Natural killer cell treated with Interleukin-12 subunit alpha and Interleukin-12 subunit beta and Interleukin-15 and Interleukin-18, amount 100 ng/mL, for 72 hours (primary cell): ENCODE measurements at regions not wholly inside any gene's neighbourhood (a gene's known extent, or its start where the extent isn't known, plus 50 kb on each side); places are given as distances from the start of the nearest gene placed in this dataset.

Source experiments
- ATAC-seq, 2 donors: fragments of 150-1000 bp; cut with Tn5 transposase in 1 of 2; sonication (Bioruptor Pico), chemical (Tn5 transposase) in 1 of 2; 2 replicates each; pipeline ENCODE4 v1.10.0; 2021
- DNase-seq: peaks from one replicate; pipeline ENCODE4 v3.0.0; 2022; ENCODE audit warnings: low spot score
- H3K27ac Mint-ChIP-seq, 2 donors: 1 replicate in 1 of 2; 2 replicates in 1 of 2; pipeline ENCODE4 v1.8.0; 2022; ENCODE audit warnings: mixed read lengths in 2 of 2, mild to moderate bottlenecking in 1 of 2, moderate library complexity in 1 of 2
- H3K27me3 Mint-ChIP-seq, 2 donors: 1 replicate in 1 of 2; 2 replicates in 1 of 2; pipeline ENCODE4 v1.8.0; 2022; ENCODE audit warnings: mixed read lengths in 2 of 2
- H3K36me3 Mint-ChIP-seq: one replicate; pipeline ENCODE4 v1.8.0; 2022; ENCODE audit warnings: mixed read lengths
- H3K4me1 Mint-ChIP-seq, 2 donors: 1 replicate in 1 of 2; 2 replicates in 1 of 2; pipeline ENCODE4 v1.8.0; 2022; ENCODE audit warnings: low read depth in 2 of 2, mixed read lengths in 2 of 2, mild to moderate bottlenecking in 1 of 2
- H3K4me3 Mint-ChIP-seq: one replicate; pipeline ENCODE4 v1.8.0; 2022; ENCODE audit warnings: mixed read lengths
- H3K9me3 Mint-ChIP-seq: 2 replicates; pipeline ENCODE4 v1.8.0; 2022; ENCODE audit warnings: mixed read lengths

- peaks cover 0 to 3% of the 10 kb centered on the region in 2 donors for H3K27me3 Mint-ChIP-seq
- no peak for ATAC-seq
- no peaks in the 10 kb centered on the region for H3K4me1 Mint-ChIP-seq
- no peak overlapping the region for H3K4me3 Mint-ChIP-seq
- peaks cover 13% of the 10 kb centered on the region for H3K9me3 Mint-ChIP-seq
- H3K36me3 Mint-ChIP-seq = peaks cover 21% of the 10 kb centered on the region
- DNase-seq = no peak
- no peak overlapping the region for H3K27ac Mint-ChIP-seq
These were observed 238.6 kb downstream of the DUSP10 start for GRCh38 chr1:221503268-221503667.

- H3K4me1 Mint-ChIP-seq = peaks cover 5 to 7% of the 10 kb centered on the region in 2 donors
- ATAC-seq (no peak), DNase-seq (no peak)
- peaks cover 10% of the 10 kb centered on the region for H3K9me3 Mint-ChIP-seq
- H3K27ac Mint-ChIP-seq = peak overlapping the region in 1 of 2 donors; percentile 19
- peaks cover 21% of the 10 kb centered on the region for H3K36me3 Mint-ChIP-seq
- H3K4me3 Mint-ChIP-seq = no peak overlapping the region
- H3K27me3 Mint-ChIP-seq = peaks cover 0 to 3% of the 10 kb centered on the region in 2 donors
These were observed 232.1 kb downstream of the DUSP10 start for GRCh38 chr1:221509575-221510355.

- Mint-ChIP-seq H3K9me3 (peaks cover 3% of the 10 kb centered on the region), H3K4me3 (no peak overlapping the region), H3K27me3 (peaks cover 0 to 3% of the 10 kb centered on the region in 2 donors), H3K36me3 (peaks cover 10% of the 10 kb centered on the region), H3K27ac (peak overlapping the region in 1 of 2 donors; percentile 19), H3K4me1 (peaks cover 5 to 7% of the 10 kb centered on the region in 2 donors)
- no peak for DNase-seq
- peak in 1 of 2 donors; percentile 40 for ATAC-seq
These were observed 230.9 kb downstream of the DUSP10 start for GRCh38 chr1:221510793-221511503.

- Mint-ChIP-seq H3K4me1 (peaks cover 11 to 13% of the 10 kb centered on the region in 2 donors), H3K36me3 (peaks cover 1% of the 10 kb centered on the region), H3K9me3 (no peaks in the 10 kb centered on the region), H3K4me3 (no peak overlapping the region), H3K27me3 (peaks cover 0 to 3% of the 10 kb centered on the region in 2 donors), H3K27ac (peak overlapping the region in 1 of 2 donors; percentile 4)
- no peak for ATAC-seq
- no peak for DNase-seq
These were observed 230.1 kb downstream of the DUSP10 start for GRCh38 chr1:221511797-221512196.

GRCh38 chr1:221514806-221515205 is 227.1 kb downstream of the DUSP10 start:
- Mint-ChIP-seq H3K27me3 (no peaks in the 10 kb centered on the region), H3K9me3 (peaks cover 6% of the 10 kb centered on the region)
- no peak for DNase-seq

GRCh38 chr1:221515496-221515895 is 226.4 kb downstream of the DUSP10 start:
- H3K9me3 Mint-ChIP-seq = peaks cover 6% of the 10 kb centered on the region
- ATAC-seq = no peak
- H3K27me3 Mint-ChIP-seq = no peaks in the 10 kb centered on the region

More at GRCh38 chr1:221514806-221515205, 227.1 kb downstream of the DUSP10 start:
- Mint-ChIP-seq H3K4me3 (no peak overlapping the region), H3K4me1 (peaks cover 22 to 27% of the 10 kb centered on the region in 2 donors), H3K36me3 (no peaks in the 10 kb centered on the region), H3K27ac (no peak overlapping the region)
- no peak for ATAC-seq

GRCh38 chr1:221517961-221518360 is 223.9 kb downstream of the DUSP10 start:
- H3K36me3 Mint-ChIP-seq = peaks cover 11% of the 10 kb centered on the region
- H3K4me3 Mint-ChIP-seq = peak overlapping the region; percentile 40
- peaks cover 53% of the 10 kb centered on the region in 2 donors for H3K4me1 Mint-ChIP-seq
- H3K27ac Mint-ChIP-seq = peak overlapping the region in 1 of 2 donors; percentile 100
- peaks cover 10% of the 10 kb centered on the region for H3K9me3 Mint-ChIP-seq
- no peak for ATAC-seq
- no peaks in the 10 kb centered on the region for H3K27me3 Mint-ChIP-seq
- DNase-seq = no peak

More at GRCh38 chr1:221515496-221515895, 226.4 kb downstream of the DUSP10 start:
- no peak overlapping the region for H3K4me3 Mint-ChIP-seq
- peaks cover 29 to 33% of the 10 kb centered on the region in 2 donors for H3K4me1 Mint-ChIP-seq
- H3K36me3 Mint-ChIP-seq = peaks cover 5% of the 10 kb centered on the region
- H3K27ac Mint-ChIP-seq = peak overlapping the region in 1 of 2 donors; percentile 8
- DNase-seq = no peak

- ATAC-seq = no peak
- Mint-ChIP-seq H3K27me3 (no peaks in the 10 kb centered on the region), H3K4me1 (peaks cover 68 to 72% of the 10 kb centered on the region in 2 donors), H3K27ac (peak overlapping the region; percentile 100), H3K36me3 (peaks cover 17% of the 10 kb centered on the region), H3K9me3 (peaks cover 10% of the 10 kb centered on the region), H3K4me3 (peak overlapping the region; percentile 38)
- DNase-seq = no peak
These were observed 221.6 kb downstream of the DUSP10 start for GRCh38 chr1:221520250-221520649.

GRCh38 chr1:221521686-221522085 is 220.2 kb downstream of the DUSP10 start:
- H3K27me3 Mint-ChIP-seq = no peaks in the 10 kb centered on the region
- peak; percentile 81 for DNase-seq
- ATAC-seq = peak; percentile 83 to 86
- H3K9me3 Mint-ChIP-seq = peaks cover 10% of the 10 kb centered on the region
- peak overlapping the region; percentile 89 for H3K4me3 Mint-ChIP-seq
- peaks cover 22% of the 10 kb centered on the region for H3K36me3 Mint-ChIP-seq
- H3K27ac Mint-ChIP-seq = peak overlapping the region; percentile 100
- peaks cover 67 to 70% of the 10 kb centered on the region in 2 donors for H3K4me1 Mint-ChIP-seq

GRCh38 chr1:221522529-221522940 is 219.4 kb downstream of the DUSP10 start:
- H3K9me3 Mint-ChIP-seq = peaks cover 7% of the 10 kb centered on the region
- H3K36me3 Mint-ChIP-seq = peaks cover 23% of the 10 kb centered on the region
- H3K27ac Mint-ChIP-seq = peak overlapping the region; percentile 100
- DNase-seq (peak; percentile 72), ATAC-seq (peak; percentile 89 to 90)
- peaks cover 58 to 61% of the 10 kb centered on the region in 2 donors for H3K4me1 Mint-ChIP-seq
- H3K4me3 Mint-ChIP-seq = peak overlapping the region; percentile 89
- H3K27me3 Mint-ChIP-seq = no peaks in the 10 kb centered on the region

- no peak for ATAC-seq
- Mint-ChIP-seq H3K27me3 (peaks cover 0 to under 1% of the 10 kb centered on the region in 2 donors), H3K4me3 (no peak overlapping the region)
These were observed 216.1 kb downstream of the DUSP10 start for GRCh38 chr1:221525749-221526148.

GRCh38 chr1:221527302-221527701 is 214.6 kb downstream of the DUSP10 start:
- Mint-ChIP-seq H3K4me3 (no peak overlapping the region), H3K27ac (peak overlapping the region in 1 of 2 donors; percentile 85), H3K27me3 (peaks cover 2% of the 10 kb centered on the region in 2 donors), H3K4me1 (peaks cover 34 to 50% of the 10 kb centered on the region in 2 donors), H3K9me3 (peaks cover 9% of the 10 kb centered on the region), H3K36me3 (peaks cover 16% of the 10 kb centered on the region)
- ATAC-seq (no peak), DNase-seq (no peak)

More at GRCh38 chr1:221525749-221526148, 216.1 kb downstream of the DUSP10 start:
- no peak for DNase-seq
- peak overlapping the region in 1 of 2 donors; percentile 100 for H3K27ac Mint-ChIP-seq
- peaks cover 10% of the 10 kb centered on the region for H3K9me3 Mint-ChIP-seq
- peaks cover 44 to 57% of the 10 kb centered on the region in 2 donors for H3K4me1 Mint-ChIP-seq
- peaks cover 19% of the 10 kb centered on the region for H3K36me3 Mint-ChIP-seq

GRCh38 chr1:221527886-221528624 is 213.8 kb downstream of the DUSP10 start:
- ATAC-seq = no peak
- Mint-ChIP-seq H3K27ac (peak overlapping the region in 1 of 2 donors; percentile 85), H3K36me3 (peaks cover 16% of the 10 kb centered on the region), H3K4me3 (no peak overlapping the region), H3K27me3 (peaks cover 2 to 5% of the 10 kb centered on the region in 2 donors), H3K9me3 (peaks cover 9% of the 10 kb centered on the region), H3K4me1 (peaks cover 27 to 45% of the 10 kb centered on the region in 2 donors)
- no peak for DNase-seq
